ENCODE measurements at regions not wholly inside any gene's neighbourhood (a gene's known extent, or its start where the extent isn't known, plus 50 kb on each side); places are given as distances from the start of the nearest gene placed in this dataset.

DNA sequence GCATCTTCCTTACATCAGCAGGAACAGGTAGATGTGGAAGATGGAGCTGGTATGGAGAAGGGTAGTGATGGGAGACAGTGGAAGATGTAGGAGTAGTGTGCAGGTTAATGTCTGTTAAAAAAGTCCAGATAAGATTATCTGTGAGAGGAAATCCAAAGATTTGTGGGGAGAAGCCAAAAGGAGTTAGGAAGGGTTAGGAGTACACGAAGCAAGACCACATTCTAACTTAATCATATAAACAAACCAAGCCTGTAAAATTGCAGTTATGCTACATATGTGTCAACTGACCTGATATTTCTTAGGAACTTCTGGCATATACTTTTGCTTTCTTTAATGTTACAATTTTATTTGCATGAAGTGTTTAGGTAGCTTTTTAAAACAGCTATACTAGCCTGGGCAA, 142.1 kb upstream of the DMRT1 start (continued):
- TF ChIP-seq, protein P1, sequence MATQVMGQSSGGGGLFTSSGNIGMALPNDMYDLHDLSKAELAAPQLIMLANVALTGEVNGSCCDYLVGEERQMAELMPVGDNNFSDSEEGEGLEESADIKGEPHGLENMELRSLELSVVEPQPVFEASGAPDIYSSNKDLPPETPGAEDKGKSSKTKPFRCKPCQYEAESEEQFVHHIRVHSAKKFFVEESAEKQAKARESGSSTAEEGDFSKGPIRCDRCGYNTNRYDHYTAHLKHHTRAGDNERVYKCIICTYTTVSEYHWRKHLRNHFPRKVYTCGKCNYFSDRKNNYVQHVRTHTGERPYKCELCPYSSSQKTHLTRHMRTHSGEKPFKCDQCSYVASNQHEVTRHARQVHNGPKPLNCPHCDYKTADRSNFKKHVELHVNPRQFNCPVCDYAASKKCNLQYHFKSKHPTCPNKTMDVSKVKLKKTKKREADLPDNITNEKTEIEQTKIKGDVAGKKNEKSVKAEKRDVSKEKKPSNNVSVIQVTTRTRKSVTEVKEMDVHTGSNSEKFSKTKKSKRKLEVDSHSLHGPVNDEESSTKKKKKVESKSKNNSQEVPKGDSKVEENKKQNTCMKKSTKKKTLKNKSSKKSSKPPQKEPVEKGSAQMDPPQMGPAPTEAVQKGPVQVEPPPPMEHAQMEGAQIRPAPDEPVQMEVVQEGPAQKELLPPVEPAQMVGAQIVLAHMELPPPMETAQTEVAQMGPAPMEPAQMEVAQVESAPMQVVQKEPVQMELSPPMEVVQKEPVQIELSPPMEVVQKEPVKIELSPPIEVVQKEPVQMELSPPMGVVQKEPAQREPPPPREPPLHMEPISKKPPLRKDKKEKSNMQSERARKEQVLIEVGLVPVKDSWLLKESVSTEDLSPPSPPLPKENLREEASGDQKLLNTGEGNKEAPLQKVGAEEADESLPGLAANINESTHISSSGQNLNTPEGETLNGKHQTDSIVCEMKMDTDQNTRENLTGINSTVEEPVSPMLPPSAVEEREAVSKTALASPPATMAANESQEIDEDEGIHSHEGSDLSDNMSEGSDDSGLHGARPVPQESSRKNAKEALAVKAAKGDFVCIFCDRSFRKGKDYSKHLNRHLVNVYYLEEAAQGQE (IDR thresholded peaks at IDR 0.05; ENCODE audit: unreplicated experiment), result no peak
- TF ChIP-seq CTCF (conservative IDR thresholded peaks at IDR 0.05; ENCODE audit: low read depth in 2 of 2) (no peak), EZH2phosphoT487 (IDR thresholded peaks at IDR 0.05; ENCODE audit: unreplicated experiment) (no peak), NANOG (IDR thresholded peaks at IDR 0.05; ENCODE audit: borderline replicate concordance) (no peak), ZNF331 (CRISPR knock-in tag; IDR thresholded peaks at IDR 0.05; ENCODE audit: low read depth) (no peak), EZH2 (IDR thresholded peaks at IDR 0.05; ENCODE audit: low read depth, unreplicated experiment) (no peak), ZNF114 (CRISPR knock-in tag; IDR thresholded peaks at IDR 0.05) (no peak)

DNA sequence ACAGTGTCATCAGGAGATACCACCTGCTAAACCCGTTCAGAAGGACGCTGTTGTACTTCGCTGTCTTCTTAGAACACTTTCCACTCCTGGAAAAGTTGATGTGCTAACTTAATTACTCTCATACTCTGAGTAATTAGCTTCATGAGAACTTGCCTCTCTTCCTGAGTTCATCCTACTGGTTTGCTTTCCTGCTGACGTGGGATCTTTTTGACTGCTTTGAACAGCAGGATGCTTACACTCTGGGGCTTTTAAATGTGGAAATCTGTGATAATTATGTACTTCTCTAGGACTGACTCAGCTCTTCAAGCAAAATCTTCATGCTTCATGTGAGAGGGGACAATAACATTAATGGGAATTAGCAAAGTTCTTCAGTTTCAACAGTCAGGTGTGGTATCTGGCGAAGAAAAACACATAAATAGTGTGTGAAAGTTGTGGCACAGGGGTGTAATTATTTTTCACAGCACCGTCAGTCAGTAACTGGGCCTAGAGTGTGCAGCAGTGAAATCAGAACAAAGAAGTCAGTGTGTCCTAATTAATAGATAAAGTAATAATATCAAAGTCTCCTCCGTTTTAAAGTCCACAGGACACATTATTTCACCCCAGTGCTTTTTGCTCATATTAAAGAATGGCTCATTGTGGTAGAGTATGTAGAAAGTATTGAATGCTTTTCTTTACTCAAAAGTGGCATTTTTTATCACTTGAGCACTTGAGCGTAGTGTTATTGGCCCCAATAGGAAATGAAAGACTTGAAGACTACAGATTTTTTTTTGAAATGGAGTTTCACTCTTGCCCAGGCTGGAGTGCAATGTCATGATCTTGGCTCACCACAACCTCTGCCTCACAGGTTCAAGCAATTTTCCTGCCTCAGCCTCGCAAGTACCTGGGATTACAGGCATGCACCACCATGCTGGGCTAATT, 140.9 kb upstream of the DMRT1 start:
- ATAC-seq, result no peak
- H3K4me3 ChIP-seq, result no peak overlapping the region
- Mint-ChIP-seq H3K27me3 (ENCODE audit: insufficient read depth, low read depth, poor library complexity) (no peaks in the 10 kb centered on the region), H3K9me3 (no peaks in the 10 kb centered on the region), H3K36me3 (ENCODE audit: low read depth) (no peaks in the 10 kb centered on the region), H3K4me3 (no peak overlapping the region), H3K27ac (peak overlapping the region; percentile 51), H3K4me1 (peaks cover 24% of the 10 kb centered on the region)
- no peaks in the 10 kb centered on the region; the same call in 1 of the 2 replicates for H4K20me1 ChIP-seq (replicated peaks; ENCODE audit: insufficient read depth)
- H3K79me2 ChIP-seq (replicated peaks; ENCODE audit: insufficient read depth), result no peaks in the 10 kb centered on the region
- no peaks in the 10 kb centered on the region for H3K36me3 ChIP-seq (ENCODE audit: insufficient read depth)
- H3K27me3 ChIP-seq (ENCODE audit: insufficient read depth), result no peaks in the 10 kb centered on the region
- DNase-seq (ENCODE audit: low spot score), result no peak
- no peak overlapping the region for H3K27ac ChIP-seq (ENCODE audit: low read depth)
- peaks cover 13% of the 10 kb centered on the region for H3K4me1 ChIP-seq (ENCODE audit: insufficient read depth)
- H3K9me2 ChIP-seq (ENCODE audit: insufficient read depth), result no peaks in the 10 kb centered on the region
- no peak overlapping the region for H2AFZ ChIP-seq
- no peak overlapping the region for H3K4me2 ChIP-seq
- H3F3A ChIP-seq (replicated peaks; ENCODE audit: low read depth), result no peaks in the 10 kb centered on the region
- TF ChIP-seq STAT1 (IDR thresholded peaks at IDR 0.05; ENCODE audit: unreplicated experiment) (no peak), NANOG (IDR thresholded peaks at IDR 0.05; ENCODE audit: borderline replicate concordance) (no peak), EZH2phosphoT487 (IDR thresholded peaks at IDR 0.05; ENCODE audit: unreplicated experiment) (no peak), ZNF331 (CRISPR knock-in tag; IDR thresholded peaks at IDR 0.05; ENCODE audit: low read depth) (no peak), EZH2 (IDR thresholded peaks at IDR 0.05; ENCODE audit: low read depth, unreplicated experiment) (no peak), CTCF (conservative IDR thresholded peaks at IDR 0.05; ENCODE audit: low read depth in 2 of 2) (no peak), ZNF114 (CRISPR knock-in tag; IDR thresholded peaks at IDR 0.05) (no peak)
- TF ChIP-seq, protein P2, sequence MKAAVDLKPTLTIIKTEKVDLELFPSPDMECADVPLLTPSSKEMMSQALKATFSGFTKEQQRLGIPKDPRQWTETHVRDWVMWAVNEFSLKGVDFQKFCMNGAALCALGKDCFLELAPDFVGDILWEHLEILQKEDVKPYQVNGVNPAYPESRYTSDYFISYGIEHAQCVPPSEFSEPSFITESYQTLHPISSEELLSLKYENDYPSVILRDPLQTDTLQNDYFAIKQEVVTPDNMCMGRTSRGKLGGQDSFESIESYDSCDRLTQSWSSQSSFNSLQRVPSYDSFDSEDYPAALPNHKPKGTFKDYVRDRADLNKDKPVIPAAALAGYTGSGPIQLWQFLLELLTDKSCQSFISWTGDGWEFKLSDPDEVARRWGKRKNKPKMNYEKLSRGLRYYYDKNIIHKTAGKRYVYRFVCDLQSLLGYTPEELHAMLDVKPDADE (IDR thresholded peaks at IDR 0.05), result no peak

All from GM23338 (cell line).